ENCODE measurements at regions not wholly inside any gene's neighbourhood (a gene's known extent, or its start where the extent isn't known, plus 50 kb on each side); places are given as distances from the start of the nearest gene placed in this dataset.

DNA sequence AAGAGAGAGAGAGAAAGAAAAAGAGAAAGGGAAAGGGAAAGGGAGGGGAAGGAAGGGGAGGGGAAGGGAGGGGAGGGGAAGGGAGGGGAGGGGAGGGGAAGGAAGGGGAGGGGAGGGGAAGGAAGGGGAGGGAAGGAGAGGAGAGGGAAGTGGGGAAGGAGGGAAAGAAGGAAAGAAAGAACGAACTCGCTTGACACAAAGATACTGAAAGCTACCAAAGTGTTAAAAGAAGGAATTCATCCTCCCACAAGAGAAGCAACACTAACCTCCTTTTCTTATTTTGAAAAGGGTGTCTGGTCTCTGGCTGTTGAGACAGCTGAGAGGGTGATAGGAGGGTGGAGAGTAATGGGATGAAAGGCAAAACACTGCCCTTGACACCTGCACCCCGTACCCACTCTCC lies 172.6 kb downstream of the SHANK2 start:
- no peak for DNase-seq (ENCODE audit: low read depth)
- TF ChIP-seq, protein P1, sequence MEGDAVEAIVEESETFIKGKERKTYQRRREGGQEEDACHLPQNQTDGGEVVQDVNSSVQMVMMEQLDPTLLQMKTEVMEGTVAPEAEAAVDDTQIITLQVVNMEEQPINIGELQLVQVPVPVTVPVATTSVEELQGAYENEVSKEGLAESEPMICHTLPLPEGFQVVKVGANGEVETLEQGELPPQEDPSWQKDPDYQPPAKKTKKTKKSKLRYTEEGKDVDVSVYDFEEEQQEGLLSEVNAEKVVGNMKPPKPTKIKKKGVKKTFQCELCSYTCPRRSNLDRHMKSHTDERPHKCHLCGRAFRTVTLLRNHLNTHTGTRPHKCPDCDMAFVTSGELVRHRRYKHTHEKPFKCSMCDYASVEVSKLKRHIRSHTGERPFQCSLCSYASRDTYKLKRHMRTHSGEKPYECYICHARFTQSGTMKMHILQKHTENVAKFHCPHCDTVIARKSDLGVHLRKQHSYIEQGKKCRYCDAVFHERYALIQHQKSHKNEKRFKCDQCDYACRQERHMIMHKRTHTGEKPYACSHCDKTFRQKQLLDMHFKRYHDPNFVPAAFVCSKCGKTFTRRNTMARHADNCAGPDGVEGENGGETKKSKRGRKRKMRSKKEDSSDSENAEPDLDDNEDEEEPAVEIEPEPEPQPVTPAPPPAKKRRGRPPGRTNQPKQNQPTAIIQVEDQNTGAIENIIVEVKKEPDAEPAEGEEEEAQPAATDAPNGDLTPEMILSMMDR (IDR thresholded peaks at IDR 0.05; ENCODE audit: insufficient read depth, low read depth, low read length, missing control alignments): no peak
- H3K4me3 ChIP-seq (ENCODE audit: low read length): no peak overlapping the region

DNA sequence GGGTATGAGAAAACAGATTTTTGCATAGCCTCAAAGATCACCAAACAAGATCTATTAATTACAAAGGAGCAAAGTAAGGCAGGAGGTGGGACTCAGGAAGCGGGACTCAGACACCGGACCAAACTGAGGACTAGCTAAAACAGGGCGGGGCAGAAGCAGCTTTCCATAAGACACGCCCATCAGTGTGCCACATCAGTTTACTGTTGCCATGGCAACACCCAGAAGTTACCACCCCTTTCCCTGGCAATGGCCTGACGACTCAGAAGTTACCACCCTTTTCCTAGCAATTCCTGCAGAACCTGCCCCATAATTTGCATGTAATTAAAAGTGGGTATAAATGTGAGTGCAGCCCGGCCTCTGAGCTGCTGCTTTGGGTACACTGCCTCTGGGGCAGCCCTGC lies 173.9 kb downstream of the SHANK2 start:
- peak; percentile 54 for DNase-seq (ENCODE audit: low read depth)
- TF ChIP-seq, protein P1 (IDR thresholded peaks at IDR 0.05; ENCODE audit: insufficient read depth, low read depth, low read length, missing control alignments): no peak

DNA sequence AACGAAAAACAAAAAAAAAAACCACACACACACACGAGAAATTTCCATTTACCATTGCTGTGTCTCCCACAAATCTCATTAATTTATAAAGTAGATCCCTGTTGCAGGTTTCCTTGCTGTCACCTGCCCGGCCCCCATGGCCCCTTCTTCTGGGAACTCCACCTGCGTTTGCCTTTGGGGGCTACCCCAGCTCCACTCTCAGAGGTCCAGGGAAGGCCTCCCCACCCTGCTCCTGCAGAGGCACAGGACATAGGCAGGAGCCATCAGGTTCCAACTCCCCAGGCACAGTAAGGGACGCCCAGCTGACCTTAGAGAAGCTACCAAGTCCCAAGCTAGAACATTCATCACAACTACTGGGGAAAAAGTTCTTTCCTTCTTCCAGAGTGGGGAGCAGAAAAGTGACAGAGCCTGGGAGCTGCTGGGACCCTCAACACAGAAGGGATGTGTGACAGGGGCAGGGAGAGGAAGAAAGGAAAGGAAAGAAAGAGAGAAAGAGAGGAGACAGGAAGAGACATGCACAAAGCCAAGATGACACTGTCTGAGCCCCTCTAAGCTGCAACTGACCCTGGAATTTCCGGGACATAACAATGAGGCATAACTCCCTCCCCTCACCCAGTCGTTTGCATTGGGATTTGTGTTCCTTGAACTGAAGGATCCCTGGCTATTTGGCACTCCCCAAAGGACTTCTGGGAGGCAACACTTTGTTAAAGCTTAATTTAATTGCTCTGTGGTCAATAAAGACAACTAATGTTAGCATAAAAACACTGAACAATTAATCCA lies 175.7 kb downstream of the SHANK2 start:
- TF ChIP-seq, protein P1 (IDR thresholded peaks at IDR 0.05; ENCODE audit: insufficient read depth, low read depth, low read length, missing control alignments): no peak
- DNase-seq (ENCODE audit: low read depth): no peak
- H3K4me3 ChIP-seq (ENCODE audit: low read length): no peak overlapping the region

More for the DNA sequence above, 173.9 kb downstream of the SHANK2 start:
- H3K4me3 ChIP-seq (ENCODE audit: low read length): no peak overlapping the region

DNA sequence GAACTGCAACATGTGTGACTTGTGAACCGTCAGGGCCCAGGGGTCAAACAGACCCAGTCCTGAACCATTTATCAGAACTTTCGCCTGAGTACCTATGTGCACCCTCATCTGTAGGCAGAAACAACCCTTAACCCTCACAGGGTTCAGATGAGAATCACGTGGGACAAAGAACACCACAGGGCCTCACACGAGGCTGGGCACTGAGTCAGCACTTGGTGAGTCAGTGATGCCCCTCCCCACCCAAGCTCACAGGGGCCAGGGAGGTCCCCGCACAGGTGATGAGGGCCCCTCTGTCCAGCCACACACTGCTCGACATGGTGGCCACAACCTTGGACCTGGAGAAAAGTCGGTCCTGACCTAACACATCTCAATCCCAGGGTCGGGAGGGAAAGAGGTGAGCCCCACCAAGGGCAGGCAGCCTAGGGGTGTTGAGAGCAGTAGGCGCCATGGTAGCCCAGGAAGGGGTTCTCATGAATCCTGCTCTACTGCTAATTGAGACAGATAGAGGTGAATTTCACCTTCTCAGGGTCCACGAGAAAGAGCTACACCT lies 176.4 kb downstream of the SHANK2 start:
- TF ChIP-seq, protein P1 (IDR thresholded peaks at IDR 0.05; ENCODE audit: insufficient read depth, low read depth, low read length, missing control alignments): no peak
- peak; percentile 7 for DNase-seq (ENCODE audit: low read depth)
- H3K4me3 ChIP-seq (ENCODE audit: low read length): no peak overlapping the region

DNA sequence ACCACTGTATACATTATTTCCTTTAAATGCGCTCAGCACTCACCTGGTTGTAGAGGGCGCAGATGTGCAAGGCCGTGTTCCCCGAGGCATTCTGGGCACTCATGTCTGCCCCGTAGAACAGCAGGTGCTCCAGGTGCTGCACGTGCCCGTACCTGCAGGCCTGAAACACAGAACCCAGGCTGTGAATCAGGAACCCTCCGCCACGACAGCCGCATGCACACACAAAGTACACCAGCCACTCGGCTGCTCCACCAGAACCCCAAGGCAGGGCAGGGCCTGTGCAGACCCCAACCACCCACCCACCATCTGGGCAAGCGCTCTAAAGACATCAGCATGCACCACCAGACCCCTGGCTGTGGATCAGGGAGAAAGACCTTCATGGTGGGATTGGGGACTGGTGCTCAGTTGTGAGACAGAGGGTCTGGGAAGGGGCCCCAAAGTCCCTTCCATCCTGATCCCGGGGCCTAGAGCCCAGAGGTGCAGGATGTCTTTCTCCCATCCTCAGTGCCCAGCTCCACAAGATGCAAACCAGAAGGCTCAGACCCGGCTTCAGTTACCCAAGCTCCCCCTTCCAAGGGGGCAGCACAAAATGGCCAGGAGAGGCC lies 177.2 kb downstream of the SHANK2 start:
- no peak overlapping the region for H3K4me3 ChIP-seq (ENCODE audit: low read length)
- no peak for DNase-seq (ENCODE audit: low read depth)
- TF ChIP-seq, protein P1 (IDR thresholded peaks at IDR 0.05; ENCODE audit: insufficient read depth, low read depth, low read length, missing control alignments): no peak

DNA sequence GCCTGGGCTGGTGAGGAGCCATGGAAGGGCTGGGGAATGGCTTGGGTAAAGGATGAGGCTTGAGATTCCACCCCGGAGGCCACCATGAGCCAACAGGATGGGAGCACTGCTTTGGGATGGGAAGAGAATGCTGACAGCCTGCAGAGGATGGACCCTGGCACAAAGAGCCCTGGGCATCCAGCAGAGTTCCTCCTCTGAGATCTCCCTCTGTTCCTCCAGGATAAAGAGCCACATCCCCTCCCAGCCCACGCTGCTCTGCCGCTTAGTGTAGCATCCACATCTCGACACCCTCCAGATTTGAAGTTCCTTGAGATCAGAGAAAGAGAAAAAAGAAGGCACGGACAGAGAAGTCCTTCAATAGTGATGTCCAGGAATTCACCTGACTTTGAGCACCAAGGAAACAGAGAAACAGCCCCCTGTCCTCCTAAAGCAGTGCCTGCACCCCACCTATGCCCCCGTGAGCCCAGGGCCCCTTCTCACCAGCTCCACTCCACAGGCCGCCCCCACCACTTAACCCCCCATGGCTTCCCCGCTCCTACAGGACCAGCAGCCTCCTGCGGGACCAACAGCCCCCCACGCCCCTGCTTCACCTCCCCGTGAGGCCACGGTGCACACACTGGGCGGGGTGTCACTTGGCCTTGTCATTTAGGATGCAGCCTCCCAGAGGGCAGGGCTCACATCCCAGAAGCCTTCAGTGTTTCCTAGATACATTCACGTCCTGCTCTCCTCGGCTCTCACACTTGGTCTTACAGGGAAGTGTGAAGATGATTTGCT lies 180.5 kb downstream of the SHANK2 start:
- TF ChIP-seq, protein P1 (IDR thresholded peaks at IDR 0.05; ENCODE audit: insufficient read depth, low read depth, low read length, missing control alignments): no peak
- H3K4me3 ChIP-seq (ENCODE audit: low read length): no peak overlapping the region
- no peak for DNase-seq (ENCODE audit: low read depth)

Measured in epithelial cell of esophagus (primary cell).